Right kidney (tissue), 1 donor: ENCODE measurements at regions not wholly inside any gene's neighbourhood (a gene's known extent, or its start where the extent isn't known, plus 50 kb on each side); places are given as distances from the start of the nearest gene placed in this dataset.
"Not testable (repeated sequence)": the region's sequence is repeated elsewhere in the genome, so short reads cannot be mapped to it uniquely, and the experiment has no call there.

Experiments
- DNase-seq: peaks from one replicate; pipeline ENCODE4 v3.0.0-alpha.2; 2016

DNA sequence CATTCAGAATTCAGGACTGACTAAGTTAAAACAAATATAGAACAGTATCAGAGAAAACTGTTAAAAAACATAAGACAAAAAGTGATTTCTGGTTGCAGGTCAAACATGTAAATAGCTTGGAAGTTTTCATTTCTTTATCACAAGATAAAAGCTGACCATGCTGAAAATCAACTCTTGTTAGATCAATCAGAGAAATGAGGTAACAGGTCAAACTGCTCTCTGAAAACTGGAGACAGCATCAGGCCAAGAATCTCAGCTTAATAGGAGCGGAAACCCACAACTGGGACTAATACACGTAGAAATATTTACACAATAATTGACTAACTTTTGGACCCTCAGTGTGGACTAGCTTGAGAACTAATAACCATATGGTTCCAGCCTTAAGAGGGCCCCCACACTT is 1012.8 kb upstream of the EDIL3 start:
- DNase-seq = no peak

DNA sequence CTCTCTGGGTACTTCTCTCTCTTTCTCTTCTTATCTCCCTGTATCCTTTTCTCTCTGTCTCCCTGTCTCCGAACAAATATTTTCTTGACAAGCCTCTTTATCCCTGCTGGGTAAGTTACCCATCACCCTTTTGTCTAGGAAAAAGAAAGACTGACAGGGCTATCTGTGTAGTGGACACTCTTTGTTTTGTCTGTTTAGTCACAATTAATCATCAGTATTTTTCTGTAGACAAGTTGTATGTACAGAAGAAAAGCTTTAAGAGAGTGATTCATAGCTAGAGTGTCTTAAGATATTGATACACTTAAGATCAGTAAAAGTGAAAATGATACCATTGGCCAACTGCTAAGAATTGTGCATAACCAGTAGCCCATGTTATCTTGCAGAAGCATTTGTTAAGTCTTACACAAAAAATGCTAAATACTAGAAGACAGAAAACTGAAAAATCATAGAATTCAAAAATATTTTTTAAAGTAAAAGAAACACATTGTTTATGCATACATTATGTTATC is 1043.8 kb upstream of the EDIL3 start:
- no peak for DNase-seq

GRCh38 chr5:85431726-85432125 is 1047.0 kb upstream of the EDIL3 start:
- not testable (repeated sequence) for DNase-seq

- DNase-seq = no peak
These were observed 1056.5 kb upstream of the EDIL3 start for GRCh38 chr5:85441156-85441555.

- no peak for DNase-seq
These were observed 1057.2 kb upstream of the EDIL3 start for GRCh38 chr5:85441853-85442252.

DNA sequence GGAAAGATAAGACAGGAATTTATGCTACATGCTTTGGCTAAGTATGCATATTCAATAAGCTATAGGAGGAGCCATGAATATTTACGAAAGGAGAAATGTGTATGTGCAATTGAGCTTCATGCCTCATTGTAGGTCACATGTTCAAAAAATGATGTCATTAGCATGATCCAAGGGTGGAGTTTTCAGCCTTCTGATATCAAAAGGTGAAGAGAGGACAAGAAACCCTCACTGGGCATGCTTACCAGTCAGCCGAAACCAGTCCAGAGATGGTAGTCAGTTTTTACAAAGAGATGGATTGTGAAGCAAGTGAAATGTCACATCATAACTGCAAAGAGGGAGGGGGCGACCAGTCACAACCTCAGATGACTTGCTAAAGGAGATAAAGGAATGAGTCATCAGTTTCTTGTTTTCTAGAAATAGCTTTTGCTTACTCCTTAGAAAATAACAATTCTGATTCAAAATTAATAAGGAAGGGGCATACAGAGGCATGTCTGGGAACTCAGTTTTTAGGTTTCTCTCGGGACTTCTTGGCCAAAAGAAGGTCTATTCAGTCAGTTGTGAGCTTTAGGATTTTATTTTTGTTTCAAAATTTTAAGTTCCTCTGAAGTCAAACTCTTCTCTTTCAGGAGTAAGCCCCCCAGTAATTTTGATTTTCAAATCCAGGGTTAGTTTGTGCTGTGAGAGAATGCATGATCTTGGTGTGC is 1067.8 kb upstream of the EDIL3 start:
- no peak for DNase-seq

GRCh38 chr5:85453026-85453349 is 1068.3 kb upstream of the EDIL3 start:
- no peak for DNase-seq

DNA sequence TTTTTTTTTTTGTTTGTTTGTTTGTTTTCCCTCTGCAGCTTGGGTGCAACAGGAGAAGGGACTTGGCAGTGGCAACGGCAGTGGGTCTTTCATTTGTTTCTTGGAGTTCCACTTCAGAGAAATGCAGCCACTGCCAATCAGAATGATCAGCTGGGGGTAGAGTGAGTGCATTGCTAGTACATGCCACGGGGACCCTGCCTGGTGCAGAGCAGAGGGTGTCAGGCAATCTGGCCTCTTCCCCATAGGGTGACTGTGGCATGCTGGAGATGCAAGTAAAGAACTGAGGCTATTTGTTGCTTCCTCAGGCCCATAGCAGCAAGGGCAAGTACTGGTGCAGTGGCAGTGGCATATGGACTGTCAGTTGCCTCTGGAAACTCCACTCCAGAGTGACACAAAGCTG is 1073.6 kb upstream of the EDIL3 start:
- no peak for DNase-seq

GRCh38 chr5:85462957-85463356 is 1078.3 kb upstream of the EDIL3 start:
- no peak for DNase-seq

GRCh38 chr5:85466423-85466822 is 1081.7 kb upstream of the EDIL3 start:
- no peak for DNase-seq

DNA sequence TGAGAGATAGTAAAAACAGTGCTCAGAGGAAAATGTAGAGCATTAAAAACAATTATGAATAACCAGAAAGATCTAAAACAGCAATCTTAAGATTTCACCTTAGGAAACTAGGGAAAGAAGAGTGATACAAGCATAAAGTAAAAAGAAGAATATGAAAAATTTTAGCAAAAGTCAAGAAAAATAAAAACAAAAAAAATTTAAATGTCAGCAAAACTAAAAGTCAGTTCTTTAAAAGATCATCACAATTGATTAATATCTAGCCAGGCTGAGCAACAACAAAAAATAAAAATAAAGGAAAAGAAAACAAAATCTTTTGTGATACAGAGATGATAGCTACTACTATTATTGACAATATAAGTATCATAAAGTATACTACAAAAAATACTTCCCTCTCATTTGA is 1088.1 kb upstream of the EDIL3 start:
- DNase-seq = no peak

DNA sequence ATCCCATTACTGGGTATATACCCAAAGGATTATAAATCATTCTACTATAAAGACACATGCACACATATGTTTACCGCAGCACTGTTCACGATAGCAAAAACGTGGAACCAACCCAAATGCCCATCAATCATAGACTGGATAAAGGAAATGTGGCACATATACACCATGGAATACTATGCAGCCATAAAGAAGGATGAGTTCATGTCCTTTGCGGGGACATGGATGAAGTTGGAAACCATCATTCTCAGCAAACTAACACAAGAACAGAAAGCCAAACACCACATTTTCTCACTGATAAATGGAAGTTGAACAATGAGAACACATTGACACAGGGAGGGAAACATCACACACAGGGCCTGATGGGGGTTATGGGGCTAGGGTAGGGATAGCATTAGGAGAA is 1090.5 kb upstream of the EDIL3 start:
- not testable (repeated sequence) for DNase-seq

DNA sequence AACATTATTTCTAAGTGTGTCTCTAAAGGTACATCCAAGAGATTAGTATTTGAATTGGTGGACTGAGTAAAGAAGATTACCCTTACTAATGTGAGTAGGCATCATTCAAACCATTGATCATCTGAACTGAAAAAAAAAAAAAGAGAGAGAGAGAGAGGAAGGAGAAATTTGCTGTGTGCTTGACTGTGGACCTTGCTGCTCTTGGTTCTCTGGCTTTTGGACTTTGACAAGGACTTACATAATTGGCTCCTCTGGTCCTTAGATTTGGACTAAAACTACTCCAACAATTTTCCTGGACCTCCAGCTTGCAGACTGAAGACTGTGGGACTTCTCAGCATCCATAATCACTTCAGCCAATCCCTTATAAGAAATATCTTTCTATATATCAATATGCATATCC is 1091.9 kb upstream of the EDIL3 start:
- DNase-seq = no peak

- DNase-seq = no peak
These were observed 1095.2 kb upstream of the EDIL3 start for GRCh38 chr5:85479849-85480248.

DNA sequence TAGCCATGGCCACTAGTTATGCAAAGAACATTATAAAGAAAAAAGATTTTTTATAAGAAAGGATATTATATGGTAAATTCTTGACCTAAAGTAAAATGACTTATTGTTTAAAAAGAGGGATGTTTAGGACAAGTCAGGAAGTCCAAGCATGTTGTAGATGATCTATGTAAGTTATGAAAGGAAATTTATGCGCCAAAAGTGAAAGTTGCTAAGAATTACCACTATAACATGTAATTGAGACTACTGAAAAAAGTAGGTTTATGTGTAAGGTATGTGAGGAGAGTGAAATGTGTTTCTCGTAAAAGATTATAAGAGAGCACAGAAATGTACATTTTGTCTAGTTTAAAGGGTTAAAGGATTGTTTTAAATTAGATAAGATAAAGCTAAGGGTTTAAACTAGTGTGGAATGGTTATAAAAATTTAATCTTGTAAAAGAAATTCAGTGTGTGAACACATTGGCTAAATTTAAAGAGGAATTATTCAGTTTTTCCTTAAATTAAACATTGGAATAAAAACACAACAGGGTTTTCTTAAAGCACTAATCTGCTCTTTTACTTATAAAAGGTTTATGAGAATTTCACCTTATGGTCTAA is 1100.4 kb upstream of the EDIL3 start:
- DNase-seq = no peak

- no peak for DNase-seq
These were observed 1103.6 kb upstream of the EDIL3 start for GRCh38 chr5:85488295-85488694.

DNA sequence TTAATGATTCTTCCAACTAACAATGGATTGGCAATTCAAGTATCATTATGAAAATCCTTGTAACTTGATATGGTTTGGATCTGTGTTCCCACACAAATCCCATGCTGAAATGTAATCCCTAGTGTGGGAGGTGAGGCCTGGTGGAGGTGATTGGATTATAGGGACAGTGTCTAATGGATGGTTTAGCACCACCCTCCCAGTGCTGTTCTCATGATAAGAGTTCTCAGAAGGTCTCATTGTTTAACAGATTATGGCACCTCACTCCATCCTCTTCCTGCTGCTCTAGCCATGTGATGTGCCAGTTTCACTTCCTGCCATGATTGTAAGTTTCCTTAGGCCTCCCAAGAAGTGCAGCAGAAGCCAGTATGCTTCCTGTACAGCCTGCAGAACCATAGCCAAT is 1116.2 kb upstream of the EDIL3 start:
- DNase-seq = no peak

- no peak for DNase-seq
These were observed 1104.8 kb upstream of the COX7C start for GRCh38 chr5:85512896-85513295.

DNA sequence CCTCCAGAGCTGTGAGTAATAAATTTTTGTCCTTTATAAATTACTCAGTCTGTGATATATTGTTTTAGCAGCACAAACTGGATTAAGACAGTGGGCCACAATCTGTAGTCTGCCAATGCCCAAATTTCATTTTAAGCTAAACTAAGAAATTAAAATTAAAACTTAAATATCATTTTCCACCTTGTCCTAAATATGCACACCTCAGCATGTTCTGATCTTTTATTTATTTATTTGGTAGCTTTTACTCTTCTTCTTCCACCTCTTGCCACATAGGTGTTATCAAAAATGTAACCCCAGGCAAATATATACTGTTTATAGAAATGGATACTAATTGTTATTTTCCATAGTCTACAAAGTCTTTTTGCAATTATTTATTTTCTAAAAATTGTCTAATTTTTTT is 1102.2 kb upstream of the COX7C start:
- no peak for DNase-seq

GRCh38 chr5:85517386-85517785 is 1100.4 kb upstream of the COX7C start:
- DNase-seq = no peak

GRCh38 chr5:85533341-85534047 is 1084.2 kb upstream of the COX7C start:
- no peak for DNase-seq

- DNase-seq = no peak
These were observed 1079.4 kb upstream of the COX7C start for GRCh38 chr5:85538362-85538761.

DNA sequence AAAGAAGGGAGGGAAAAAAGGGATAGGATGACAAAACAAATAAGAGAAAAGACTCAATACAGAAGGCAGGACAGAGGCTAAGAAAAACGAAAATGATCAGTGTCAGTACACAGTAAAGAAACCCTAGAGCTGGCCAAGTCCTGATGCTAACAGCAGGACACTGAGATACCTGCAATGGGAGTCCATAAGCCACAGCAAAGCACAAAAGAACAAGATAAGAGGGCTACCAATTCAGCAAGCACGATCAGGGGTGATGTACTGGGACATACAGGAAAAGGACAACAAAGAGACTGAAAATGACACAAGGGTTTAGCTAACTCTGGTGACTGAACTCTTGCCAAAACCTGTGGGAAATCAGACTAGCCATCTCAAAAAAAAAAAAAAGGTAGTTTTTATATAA is 1072.6 kb upstream of the COX7C start:
- DNase-seq = no peak

- DNase-seq = no peak
These were observed 1068.5 kb upstream of the COX7C start for GRCh38 chr5:85549229-85549628.
